HG03342 (cell line): ENCODE measurements at regions not wholly inside any gene's neighbourhood (a gene's known extent, or its start where the extent isn't known, plus 50 kb on each side); places are given as distances from the start of the nearest gene placed in this dataset.

Source experiments
- ATAC-seq: cut with Tn5 transposase; IDR thresholded peaks from one replicate; pipeline ENCODE4 v1.9.1; 2021; ENCODE audit warnings: mild to moderate bottlenecking, moderate library complexity; ENCODE audit not compliant: unreplicated experiment

- ATAC-seq, result no peak
Observed at GRCh38 chr1:198102454-198102827, 54.4 kb upstream of the NEK7 start.

GRCh38 chr1:198105185-198105584 is 51.6 kb upstream of the NEK7 start:
- ATAC-seq, result no peak

- no peak for ATAC-seq
Observed at GRCh38 chr1:198106011-198106410, 50.8 kb upstream of the NEK7 start.
